IMR-90 (cell line): ENCODE measurements at regions not wholly inside any gene's neighbourhood (a gene's known extent, or its start where the extent isn't known, plus 50 kb on each side); places are given as distances from the start of the nearest gene placed in this dataset.

ENCODE experiments used
- ATAC-seq: fragments of 200-7000 bp; cut with Tn5 transposase; 2 replicates; pipeline ENCODE4 v1.9.1; 2020; ENCODE audit warnings: low read depth, mild to moderate bottlenecking, moderate library complexity
- BruUV-seq: library from RNA; stranded (reverse); fragments of 400-500 nt; replicated peaks from 2 replicates; lab custom pipeline; 2021; lab: Mats Ljungman, UMichigan
- CTCF ChIA-PET: fragments of 300-600 bp; formaldehyde crosslinking; extraction: SDS; loops from one replicate; lab custom pipeline; 2021; ENCODE audit warnings: antibody characterized with exemption; lab: Yijun Ruan, JAX
- POLR2A ChIA-PET: fragments of 300-600 bp; sonication (Branson Sonifier 250); formaldehyde crosslinking; loops from one replicate; lab custom pipeline; 2022; ENCODE audit warnings: antibody characterized with exemption; ENCODE audit not compliant: unreplicated experiment; lab: Charles Lee
- DNase-seq: peaks from one replicate; pipeline ENCODE4 v3.0.0; 2013
- H2AFZ ChIP-seq: replicated peaks from 2 replicates; pipeline ENCODE3; 2013; ENCODE audit warnings: low read length, mild to moderate bottlenecking; ENCODE audit not compliant: poor library complexity
- H2AK5ac ChIP-seq: 2 replicates; pipeline ENCODE4 v1.6.1; 2013; ENCODE audit warnings: low read depth, low read length, inconsistent platforms
- H2AK9ac ChIP-seq: replicated peaks from 2 replicates; pipeline ENCODE3; 2013; ENCODE audit warnings: mild to moderate bottlenecking, low read depth, low read length, moderate library complexity; ENCODE audit not compliant: poor library complexity
- H2BK120ac ChIP-seq: 2 replicates; pipeline ENCODE4 v1.6.1; 2013; ENCODE audit warnings: low read depth, low read length, inconsistent platforms
- H2BK15ac ChIP-seq: 3 replicates; pipeline ENCODE4 v1.6.1; 2013; ENCODE audit warnings: low read depth, low read length, inconsistent platforms
- H2BK20ac ChIP-seq: 2 replicates; pipeline ENCODE4 v1.6.1; 2013; ENCODE audit warnings: low read depth, mild to moderate bottlenecking, inconsistent platforms, low read length, moderate library complexity
- H2BK5ac ChIP-seq: 2 replicates; pipeline ENCODE4 v1.6.1; 2013; ENCODE audit warnings: mild to moderate bottlenecking, low read depth, low read length, inconsistent platforms; ENCODE audit not compliant: poor library complexity, severe bottlenecking
- H3K14ac ChIP-seq: replicated peaks from 2 replicates; pipeline ENCODE4 v1.6.1; 2013; ENCODE audit warnings: low read depth, low read length, inconsistent platforms
- H3K18ac ChIP-seq: 2 replicates; pipeline ENCODE4 v1.6.1; 2013; ENCODE audit warnings: low read depth, low read length, control low read depth
- H3K23ac ChIP-seq: 2 replicates; pipeline ENCODE4 v1.6.1; 2013; ENCODE audit warnings: low read depth, low read length, inconsistent platforms
- H3K27ac ChIP-seq: 2 replicates; pipeline ENCODE4 v1.5.1; 2013; ENCODE audit warnings: mild to moderate bottlenecking, control low read depth, low read length; ENCODE audit not compliant: insufficient read depth
- H3K27me3 ChIP-seq: 2 replicates; pipeline ENCODE4 v1.6.1; 2013; ENCODE audit warnings: low read length; ENCODE audit not compliant: control insufficient read depth, insufficient read depth
- H3K36me3 ChIP-seq: 2 replicates; pipeline ENCODE4 v1.6.1; 2013; ENCODE audit warnings: low read length, mixed read lengths; ENCODE audit not compliant: control insufficient read depth, insufficient read depth
- H3K4ac ChIP-seq: 2 replicates; pipeline ENCODE4 v1.6.1; 2013; ENCODE audit warnings: low read depth, low read length, inconsistent platforms
- H3K4me1 ChIP-seq: 2 replicates; pipeline ENCODE4 v1.6.1; 2013; ENCODE audit warnings: low read length, mixed read lengths; ENCODE audit not compliant: control insufficient read depth, insufficient read depth
- H3K4me2 ChIP-seq: 2 replicates; pipeline ENCODE4 v1.6.1; 2013; ENCODE audit warnings: low read depth, mild to moderate bottlenecking, control low read depth, low read length, moderate library complexity
- H3K4me3 ChIP-seq: 2 replicates; pipeline ENCODE4 v1.5.1; 2013; ENCODE audit warnings: low read depth, mild to moderate bottlenecking, control low read depth, low read length, moderate library complexity; ENCODE audit not compliant: insufficient read depth
- H3K56ac ChIP-seq: 2 replicates; pipeline ENCODE4 v1.6.1; 2013; ENCODE audit warnings: low read length, inconsistent platforms; ENCODE audit not compliant: insufficient read depth; ENCODE audit errors: extremely low read depth
- H3K79me1 ChIP-seq, 2 experiments: 2 replicates each; pipeline ENCODE4 v1.6.1; 2013; ENCODE audit warnings: low read length in 2 of 2, inconsistent platforms in 1 of 2, low read depth in 1 of 2
- H3K9ac ChIP-seq: 2 replicates; pipeline ENCODE4 v1.6.1; 2013; ENCODE audit warnings: low read depth, low read length, control low read depth
- H3K9me1 ChIP-seq: 2 replicates; pipeline ENCODE4 v1.6.1; 2013; ENCODE audit warnings: low read length, inconsistent platforms; ENCODE audit not compliant: insufficient read depth
- H3K9me3 ChIP-seq: 2 replicates; pipeline ENCODE4 v1.6.1; 2013; ENCODE audit warnings: low read length; ENCODE audit not compliant: control insufficient read depth, insufficient read depth
- H4K20me1 ChIP-seq: 2 replicates; pipeline ENCODE4 v1.6.1; 2013; ENCODE audit warnings: low read length, inconsistent platforms; ENCODE audit not compliant: insufficient read depth
- H4K5ac ChIP-seq: 2 replicates; pipeline ENCODE4 v1.6.1; 2013; ENCODE audit warnings: mild to moderate bottlenecking, low read depth, low read length, control low read depth
- H4K8ac ChIP-seq, 2 experiments: 2 replicates each; pipeline ENCODE4 v1.6.1; 2013; ENCODE audit warnings: low read depth in 2 of 2, low read length in 2 of 2, control low read depth in 1 of 2, inconsistent platforms in 1 of 2
- H4K91ac ChIP-seq: 2 replicates; pipeline ENCODE4 v1.6.1; 2013; ENCODE audit warnings: low read depth, low read length, inconsistent platforms; ENCODE audit not compliant: insufficient read depth
- BHLHE40 ChIP-seq: fragments of 150-350 bp; IDR thresholded peaks from 2 replicates; pipeline ENCODE4 v1.6.1; 2016; ENCODE audit warnings: mild to moderate bottlenecking, low read depth, low read length
- CEBPB ChIP-seq: IDR thresholded peaks from 2 replicates; pipeline ENCODE4 v1.6.1; 2012; ENCODE audit warnings: low read depth, low read length, improper control_type of control experiment
- CHD1 ChIP-seq: IDR thresholded peaks from 2 replicates; pipeline ENCODE4 v1.6.1; 2012; ENCODE audit warnings: low read depth, low read length, improper control_type of control experiment
- CTCF ChIP-seq: conservative IDR thresholded peaks from 2 replicates; pipeline ENCODE4 v1.5.1; 2012; ENCODE audit warnings: mild to moderate bottlenecking, low read depth, low read length, improper control_type of control experiment
- ELK1 ChIP-seq: fragments of 150-350 bp; IDR thresholded peaks from 2 replicates; pipeline ENCODE4 v1.6.1; 2016; ENCODE audit warnings: low read depth, mild to moderate bottlenecking, low read length, moderate library complexity, borderline replicate concordance
- MAFK ChIP-seq: IDR thresholded peaks from 2 replicates; pipeline ENCODE4 v1.6.1; 2012; ENCODE audit warnings: low read depth, low read length, improper control_type of control experiment
- MXI1 ChIP-seq: IDR thresholded peaks from 2 replicates; pipeline ENCODE4 v1.6.1; 2012; ENCODE audit warnings: low read depth, mild to moderate bottlenecking, low read length, moderate library complexity, borderline replicate concordance
- NFE2L2 ChIP-seq: fragments of 150-350 bp; IDR thresholded peaks from 2 replicates; pipeline ENCODE4 v1.6.1; 2016; ENCODE audit warnings: low read depth, mild to moderate bottlenecking, low read length
- RAD21 ChIP-seq: IDR thresholded peaks from 2 replicates; pipeline ENCODE4 v1.6.1; 2012; ENCODE audit warnings: low read length, improper control_type of control experiment
- RCOR1 ChIP-seq: IDR thresholded peaks from 2 replicates; pipeline ENCODE4 v1.6.1; 2012; ENCODE audit warnings: mild to moderate bottlenecking, low read length, improper control_type of control experiment; ENCODE audit not compliant: insufficient replicate concordance
- RFX5 ChIP-seq: IDR thresholded peaks from 2 replicates; pipeline ENCODE4 v1.8.0; 2012; ENCODE audit warnings: low read depth, mild to moderate bottlenecking, low read length, moderate library complexity
- SMC3 ChIP-seq: fragments of 150-350 bp; IDR thresholded peaks from 2 replicates; pipeline ENCODE4 v1.6.1; 2016; ENCODE audit warnings: low read depth, mild to moderate bottlenecking, antibody characterized with exemption, low read length, moderate library complexity
- USF2 ChIP-seq: fragments of 150-350 bp; IDR thresholded peaks from 2 replicates; pipeline ENCODE4 v1.6.1; 2017; ENCODE audit warnings: mild to moderate bottlenecking, antibody characterized with exemption, low read length, low read depth
- WGBS, 2 experiments: methylation state at CpG; one replicate each; pipeline versions ENCODE4 v1.1.5 to v1.1.7; 2013; ENCODE audit warnings: missing lambda C conversion rate in 2 of 2; ENCODE audit not compliant: insufficient read length in 1 of 2; ENCODE audit errors: extremely low coverage in 2 of 2; 5-methylcytosine and 5-hydroxymethylcytosine counted together
- dilution Hi-C: fragments of 300-500 bp; cut with HindIII; formaldehyde crosslinking; loops from one replicate; pipeline ENCODE4 v1.14.3; 2018; ENCODE audit warnings: low sequenced_read_pairs; ENCODE audit not compliant: unreplicated experiment
- in situ Hi-C: fragments of 300-500 bp; cut with MboI; formaldehyde crosslinking; loops from 3 replicates; pipeline ENCODE4 v1.14.3; 2019; ENCODE audit warnings: low sequenced_read_pairs, inconsistent platforms, mixed read lengths
- intact Hi-C: fragments of 100-400 bp; cut with micrococcal nuclease; formaldehyde crosslinking; loops from 2 replicates; pipeline ENCODE4 v1.10.0; 2022

- Histone ChIP-seq H3K4me2 (no peak overlapping the region), H3K56ac (no peak overlapping the region), H3K18ac (peak overlapping the region; percentile 86; the same call in 1 of the 2 replicates), H2BK120ac (peak overlapping the region; percentile 44; the same call in 1 of the 2 replicates), H3K36me3 (no peaks in the 10 kb centered on the region), H4K91ac (no peak overlapping the region), H4K5ac (0 out of 2 replicates have a peak overlapping the region, but pooled peaks have one; percentile 20), H2BK5ac (peak overlapping the region; percentile 55), H2AK9ac (no peak overlapping the region), H3K9ac (no peak overlapping the region), H4K20me1 (no peaks in the 10 kb centered on the region), H2AFZ (no peak overlapping the region), H3K79me1 (no peaks in the 10 kb centered on the region), H3K14ac (no peak overlapping the region), H2BK15ac (0 out of 3 replicates have a peak overlapping the region, but pooled peaks have one; percentile 14), H2AK5ac (no peak overlapping the region), H3K4me3 (no peak overlapping the region), H3K23ac (no peak overlapping the region), H3K9me1 (no peaks in the 10 kb centered on the region), H4K8ac (peak overlapping the region in 1 of 2 experiments; percentile 56; a peak in 1 of 4 replicates), H3K27me3 (no peaks in the 10 kb centered on the region), H3K27ac (peak overlapping the region; percentile 30; the same call in 1 of the 2 replicates), H3K9me3 (peaks cover 3% of the 10 kb centered on the region; the same call in 1 of the 2 replicates), H2BK20ac (no peak overlapping the region), H3K4ac (no peak overlapping the region; the same call in 1 of the 2 replicates), H3K4me1 (peaks cover 9% of the 10 kb centered on the region)
- CTCF ChIA-PET = interaction anchor here (0.6 to 1.2 kb wide), 2 partner anchors 27 to 98 kb away, joined by 5 to 6 read pairs; no protein-coding TSS in a partner anchor
- POLR2A ChIA-PET = interaction anchor here (0.7 to 1.0 kb wide), 2 partner anchors 234 to 237 kb away, joined by 3 read pairs; partner anchors contain the start of gene CITED2
- WGBS, 2 experiments = no CpG with 5 or more reads among the region's 3 CpGs
- BruUV-seq = no TSS peak
- DNase-seq = peak; percentile 83
- intact Hi-C loops = loop anchor here (5.0 kb wide), 1 partner anchor 99 kb away; no protein-coding TSS in a partner anchor
- in situ Hi-C loops = no loop called here
- TF ChIP-seq USF2 (no peak), MAFK (no peak), MXI1 (no peak), CHD1 (no peak), CEBPB (peak; percentile 57; the same call in 1 of the 2 replicates), SMC3 (no peak), CTCF (no peak), RFX5 (no peak), NFE2L2 (no peak), RCOR1 (peak; percentile 15), ELK1 (no peak), RAD21 (no peak), BHLHE40 (no peak)
- dilution Hi-C loops = no loop called here
- peak; percentile 31 for ATAC-seq
Observed at GRCh38 chr6:139608466-139609261, 234.2 kb upstream of the CITED2 start.
